ENCODE measurements at regions not wholly inside any gene's neighbourhood (a gene's known extent, or its start where the extent isn't known, plus 50 kb on each side); places are given as distances from the start of the nearest gene placed in this dataset.

DNA sequence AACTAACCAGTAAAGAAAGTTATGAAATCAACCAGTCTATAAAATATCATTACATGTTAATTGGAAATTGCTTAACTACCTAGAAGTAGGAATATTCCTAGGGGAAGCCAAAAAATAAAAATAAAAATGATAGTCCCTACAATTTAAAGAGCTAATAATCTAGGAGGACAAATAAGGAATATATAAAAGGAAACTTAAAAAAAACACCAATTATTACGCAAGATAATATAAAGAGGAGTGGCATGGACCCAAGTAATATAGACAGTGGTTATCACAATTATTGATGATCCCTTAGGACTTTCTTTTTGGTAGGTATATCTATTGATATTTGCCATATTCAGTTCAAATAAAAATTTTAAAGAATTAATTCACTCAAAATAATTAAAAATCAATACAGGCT lies 498.7 kb downstream of the SOX5 start:
- no peaks in the 10 kb centered on the region for H3K36me3 ChIP-seq
- H3K4me3 ChIP-seq: no peak overlapping the region
- no peaks in the 10 kb centered on the region for H3K4me1 ChIP-seq
- no peak overlapping the region for H3K27ac ChIP-seq
- no peaks in the 10 kb centered on the region for H3K27me3 ChIP-seq (replicated peaks in 1 of 7)
- TF ChIP-seq POLR2AphosphoS5 (IDR thresholded peaks at IDR 0.05): no peak
- no peak for TF ChIP-seq POLR2A (IDR thresholded peaks at IDR 0.05)
- TF ChIP-seq, protein P1, sequence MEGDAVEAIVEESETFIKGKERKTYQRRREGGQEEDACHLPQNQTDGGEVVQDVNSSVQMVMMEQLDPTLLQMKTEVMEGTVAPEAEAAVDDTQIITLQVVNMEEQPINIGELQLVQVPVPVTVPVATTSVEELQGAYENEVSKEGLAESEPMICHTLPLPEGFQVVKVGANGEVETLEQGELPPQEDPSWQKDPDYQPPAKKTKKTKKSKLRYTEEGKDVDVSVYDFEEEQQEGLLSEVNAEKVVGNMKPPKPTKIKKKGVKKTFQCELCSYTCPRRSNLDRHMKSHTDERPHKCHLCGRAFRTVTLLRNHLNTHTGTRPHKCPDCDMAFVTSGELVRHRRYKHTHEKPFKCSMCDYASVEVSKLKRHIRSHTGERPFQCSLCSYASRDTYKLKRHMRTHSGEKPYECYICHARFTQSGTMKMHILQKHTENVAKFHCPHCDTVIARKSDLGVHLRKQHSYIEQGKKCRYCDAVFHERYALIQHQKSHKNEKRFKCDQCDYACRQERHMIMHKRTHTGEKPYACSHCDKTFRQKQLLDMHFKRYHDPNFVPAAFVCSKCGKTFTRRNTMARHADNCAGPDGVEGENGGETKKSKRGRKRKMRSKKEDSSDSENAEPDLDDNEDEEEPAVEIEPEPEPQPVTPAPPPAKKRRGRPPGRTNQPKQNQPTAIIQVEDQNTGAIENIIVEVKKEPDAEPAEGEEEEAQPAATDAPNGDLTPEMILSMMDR (IDR thresholded peaks at IDR 0.05 in 8 of 11, conservative IDR thresholded peaks at IDR 0.05 in 3 of 11): no peak
- H3K9me3 ChIP-seq: peaks cover 0 to 4% (median 0%) of the 10 kb centered on the region in 8 donors
- intact Hi-C loops (cut with DNase I; ENCODE audit: low total_unique reads): no loop called here
- no peak for DNase-seq
- 87 to 94% (median 92%) methylated on average over 1 of the region's 1 CpG for WGBS, 5 donors

DNA sequence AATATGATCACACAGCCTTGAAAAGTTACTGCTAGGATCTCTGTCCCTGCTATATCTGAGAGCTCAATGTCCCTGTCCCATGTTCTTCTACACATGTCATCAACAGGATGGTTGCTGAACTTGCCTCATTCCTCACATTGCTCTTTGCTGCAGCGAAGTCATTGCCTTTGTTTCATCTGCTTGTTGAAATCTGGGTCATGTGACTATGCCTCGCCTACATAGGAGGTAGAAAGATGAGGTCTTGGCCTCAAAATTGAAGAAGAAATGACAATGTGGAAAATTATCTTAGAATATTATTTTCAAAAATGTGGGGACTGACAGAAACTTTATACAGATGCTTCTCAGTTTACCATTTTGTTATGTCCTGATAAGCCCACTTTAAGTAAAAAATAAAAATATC lies 494.2 kb downstream of the SOX5 start:
- intact Hi-C loops (cut with DNase I; ENCODE audit: low total_unique reads): no loop called here
- 69 to 85% (median 78%) methylated on average over 2 of the region's 2 CpGs for WGBS, 5 donors
- H3K27me3 ChIP-seq (replicated peaks in 1 of 7): no peaks in the 10 kb centered on the region
- peaks cover 0 to 4% (median 0%) of the 10 kb centered on the region in 8 donors for H3K9me3 ChIP-seq
- no peak overlapping the region for H3K27ac ChIP-seq
- no peak for DNase-seq
- H3K4me1 ChIP-seq: no peaks in the 10 kb centered on the region
- H3K36me3 ChIP-seq: no peaks in the 10 kb centered on the region
- TF ChIP-seq POLR2A (IDR thresholded peaks at IDR 0.05) (no peak), POLR2AphosphoS5 (IDR thresholded peaks at IDR 0.05) (no peak)
- TF ChIP-seq, protein P1 (IDR thresholded peaks at IDR 0.05 in 8 of 11, conservative IDR thresholded peaks at IDR 0.05 in 3 of 11): no peak
- H3K4me3 ChIP-seq: no peak overlapping the region

DNA sequence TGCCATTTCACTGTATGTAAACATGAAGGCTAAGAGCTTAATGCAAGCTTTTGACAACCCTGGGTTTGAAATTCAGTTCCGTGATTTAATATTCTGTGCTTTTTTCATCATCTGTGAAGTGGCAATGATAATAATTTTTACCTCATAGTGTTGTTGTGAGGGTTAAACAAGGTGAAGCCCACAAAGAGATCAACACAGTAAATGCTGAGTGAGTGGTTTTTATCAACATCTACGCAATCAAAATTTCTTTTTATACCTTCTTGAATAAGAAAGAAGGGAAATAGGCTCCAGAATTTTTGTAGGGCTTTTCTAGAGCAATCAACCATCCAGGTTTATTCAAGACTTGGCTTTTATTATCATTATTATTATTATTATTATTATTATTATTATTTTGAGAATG lies 490.8 kb downstream of the SOX5 start:
- intact Hi-C loops (cut with DNase I; ENCODE audit: low total_unique reads): no loop called here
- no peak overlapping the region for H3K27ac ChIP-seq
- DNase-seq: no peak
- H3K4me3 ChIP-seq: no peak overlapping the region
- H3K9me3 ChIP-seq: peaks cover 0 to 10% (median 7%) of the 10 kb centered on the region in 8 donors
- TF ChIP-seq POLR2AphosphoS5 (IDR thresholded peaks at IDR 0.05) (no peak), POLR2A (IDR thresholded peaks at IDR 0.05) (no peak)
- TF ChIP-seq, protein P1 (IDR thresholded peaks at IDR 0.05 in 8 of 11, conservative IDR thresholded peaks at IDR 0.05 in 3 of 11): no peak
- 88 to 93% (median 92%) methylated on average over 2 of the region's 2 CpGs for WGBS, 5 donors
- no peaks in the 10 kb centered on the region for H3K4me1 ChIP-seq
- no peaks in the 10 kb centered on the region for H3K36me3 ChIP-seq
- no peaks in the 10 kb centered on the region for H3K27me3 ChIP-seq (replicated peaks in 1 of 7)

DNA sequence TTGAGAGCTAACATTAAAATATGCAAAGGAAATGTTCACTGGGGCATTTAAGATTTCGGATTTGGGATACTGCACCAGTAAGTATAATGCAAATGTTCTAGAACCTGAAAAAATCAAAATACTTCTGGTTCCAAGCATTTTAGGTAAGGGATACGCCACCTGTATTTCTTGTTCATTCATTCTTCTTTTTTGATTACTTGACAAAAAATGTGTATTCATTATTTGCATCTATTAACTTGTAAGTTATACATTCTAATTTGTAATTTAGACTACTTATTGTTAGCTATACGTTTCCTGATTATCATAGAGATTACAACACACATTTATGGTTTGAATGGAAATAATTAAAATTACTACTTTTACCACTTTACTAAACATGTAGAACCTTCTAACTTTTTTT lies 486.9 kb downstream of the SOX5 start:
- Histone ChIP-seq H3K36me3 (no peaks in the 10 kb centered on the region), H3K27ac (no peak overlapping the region), H3K27me3 (replicated peaks in 1 of 7) (no peaks in the 10 kb centered on the region), H3K4me1 (no peaks in the 10 kb centered on the region), H3K4me3 (no peak overlapping the region), H3K9me3 (peaks cover 0 to 49% (median 33%) of the 10 kb centered on the region in 8 donors)
- no peak for DNase-seq
- TF ChIP-seq POLR2A (IDR thresholded peaks at IDR 0.05): no peak
- TF ChIP-seq, protein P1 (IDR thresholded peaks at IDR 0.05 in 8 of 11, conservative IDR thresholded peaks at IDR 0.05 in 3 of 11): no peak
- TF ChIP-seq POLR2AphosphoS5 (IDR thresholded peaks at IDR 0.05): no peak
- WGBS, 5 donors: 46 to 80% (median 47%) methylated on average over 3 of the region's 3 CpGs
- intact Hi-C loops (cut with DNase I; ENCODE audit: low total_unique reads): no loop called here

Data from spleen (tissue), 11 donors.